ENCODE measurements at regions not wholly inside any gene's neighbourhood (a gene's known extent, or its start where the extent isn't known, plus 50 kb on each side); places are given as distances from the start of the nearest gene placed in this dataset.
"Not testable (repeated sequence)": the region's sequence is repeated elsewhere in the genome, so short reads cannot be mapped to it uniquely, and the experiment has no call there.

- DNase-seq, result no peak
Observed at GRCh38 chr18:2144811-2145210, 426.5 kb downstream of the METTL4 start.

GRCh38 chr18:2146092-2146491 lies 425.2 kb downstream of the METTL4 start:
- no peak for DNase-seq

- no peak for DNase-seq
Observed at GRCh38 chr18:2146754-2147153, 424.6 kb downstream of the METTL4 start.

GRCh38 chr18:2147476-2148230 lies 423.7 kb downstream of the METTL4 start:
- DNase-seq, result no peak

GRCh38 chr18:2148823-2149222 lies 422.5 kb downstream of the METTL4 start:
- DNase-seq, result no peak

GRCh38 chr18:2150566-2150965 lies 420.7 kb downstream of the METTL4 start:
- DNase-seq, result no peak

- DNase-seq, result no peak
Observed at GRCh38 chr18:2154278-2154677, 417.0 kb downstream of the METTL4 start.

- no peak for DNase-seq
Observed at GRCh38 chr18:2164644-2165550, 406.4 kb downstream of the METTL4 start.

GRCh38 chr18:2166876-2167275 lies 404.4 kb downstream of the METTL4 start:
- not testable (repeated sequence) for DNase-seq

GRCh38 chr18:2168022-2168421 lies 403.3 kb downstream of the METTL4 start:
- DNase-seq, result no peak

- DNase-seq, result no peak
Observed at GRCh38 chr18:2169656-2170055, 401.6 kb downstream of the METTL4 start.

- DNase-seq, result no peak
Observed at GRCh38 chr18:2171840-2172625, 399.3 kb downstream of the METTL4 start.

- DNase-seq, result no peak
Observed at GRCh38 chr18:2172881-2173280, 398.4 kb downstream of the METTL4 start.

GRCh38 chr18:2173486-2173885 lies 397.8 kb downstream of the METTL4 start:
- DNase-seq, result no peak

GRCh38 chr18:2178036-2178435 lies 393.3 kb downstream of the METTL4 start:
- no peak for DNase-seq

- no peak for DNase-seq
Observed at GRCh38 chr18:2179498-2180183, 391.7 kb downstream of the METTL4 start.

- no peak for DNase-seq
Observed at GRCh38 chr18:2180586-2180985, 390.7 kb downstream of the METTL4 start.

- DNase-seq, result no peak
Observed at GRCh38 chr18:2183432-2183831, 387.9 kb downstream of the METTL4 start.

- DNase-seq, result no peak
Observed at GRCh38 chr18:2186967-2187366, 384.3 kb downstream of the METTL4 start.

- DNase-seq, result no peak
Observed at GRCh38 chr18:2188258-2188657, 383.0 kb downstream of the METTL4 start.

- DNase-seq, result no peak
Observed at GRCh38 chr18:2191180-2191790, 380.0 kb downstream of the METTL4 start.

GRCh38 chr18:2192562-2192961 lies 378.7 kb downstream of the METTL4 start:
- no peak for DNase-seq

Measured in stimulated activated CD4-positive, alpha-beta T cell treated with anti-CD3 and anti-CD28 coated beads, Interleukin-4, amount 100 ng/mL, for 1 hour (primary cell).